GM12892 (cell line): ENCODE measurements at regions not wholly inside any gene's neighbourhood (a gene's known extent, or its start where the extent isn't known, plus 50 kb on each side); places are given as distances from the start of the nearest gene placed in this dataset.
"Not testable (repeated sequence)": the region's sequence is repeated elsewhere in the genome, so short reads cannot be mapped to it uniquely, and the experiment has no call there.

Source experiments
- DNase-seq: peaks from one replicate; pipeline ENCODE4 v3.0.0; 2011; ENCODE audit not compliant: insufficient read length
- FAIRE-seq: peaks from 2 replicates; lab custom pipeline; 2011; peaks lifted over from hg19 to GRCh38; lab: Jason Lieb, UNC
- POLR2A ChIP-seq: IDR thresholded peaks from 2 replicates; pipeline ENCODE4 v1.6.1; 2011; ENCODE audit warnings: low read depth, low read length, control low read depth
- POLR2AphosphoS5 ChIP-seq: IDR thresholded peaks from 2 replicates; pipeline ENCODE4 v1.6.1; 2011; ENCODE audit warnings: low read depth, low read length, control low read depth
- TAF1 ChIP-seq: IDR thresholded peaks from 2 replicates; pipeline ENCODE4 v1.6.1; 2011; ENCODE audit warnings: low read depth, mild to moderate bottlenecking, control low read depth, low read length, borderline replicate concordance

GRCh38 chr5:122649080-122649479, 125.8 kb upstream of the SNX2 start:
- FAIRE-seq = no peak
- TF ChIP-seq TAF1 (no peak), POLR2AphosphoS5 (no peak), POLR2A (no peak)
- DNase-seq = no peak

- DNase-seq (no peak), FAIRE-seq (no peak)
- no peak for TF ChIP-seq POLR2A
- TF ChIP-seq POLR2AphosphoS5 = no peak
Observed at GRCh38 chr5:122653087-122654017, 121.5 kb upstream of the SNX2 start.

GRCh38 chr5:122656160-122656559, 118.7 kb upstream of the SNX2 start:
- no peak for TF ChIP-seq TAF1
- no peak for TF ChIP-seq POLR2A
- no peak for TF ChIP-seq POLR2AphosphoS5
- DNase-seq = no peak
- FAIRE-seq = no peak

GRCh38 chr5:122656577-122656976, 118.3 kb upstream of the SNX2 start:
- TF ChIP-seq POLR2A (no peak), TAF1 (no peak), POLR2AphosphoS5 (no peak)
- FAIRE-seq (no peak), DNase-seq (no peak)

- no peak for FAIRE-seq
- DNase-seq = no peak
- TF ChIP-seq TAF1 (no peak), POLR2A (no peak), POLR2AphosphoS5 (no peak)
Observed at GRCh38 chr5:122661496-122662180, 113.2 kb upstream of the SNX2 start.

GRCh38 chr5:122665051-122665450, 109.8 kb upstream of the SNX2 start:
- no peak for DNase-seq
- TF ChIP-seq POLR2AphosphoS5 (no peak), POLR2A (no peak), TAF1 (no peak)
- FAIRE-seq = no peak

GRCh38 chr5:122668552-122668951, 106.3 kb upstream of the SNX2 start:
- no peak for TF ChIP-seq TAF1
- FAIRE-seq (no peak), DNase-seq (no peak)

- FAIRE-seq, DNase-seq: not testable (repeated sequence)
Observed at GRCh38 chr5:122669709-122670108, 105.2 kb upstream of the SNX2 start.

GRCh38 chr5:122673343-122673742, 101.5 kb upstream of the SNX2 start:
- no peak for FAIRE-seq
- TF ChIP-seq POLR2AphosphoS5 (no peak), POLR2A (no peak), TAF1 (no peak)
- DNase-seq = no peak

- TF ChIP-seq POLR2A (no peak), POLR2AphosphoS5 (no peak), TAF1 (no peak)
- no peak for DNase-seq
- FAIRE-seq = no peak
Observed at GRCh38 chr5:122674385-122674784, 100.5 kb upstream of the SNX2 start.

- DNase-seq (no peak), FAIRE-seq (no peak)
- TF ChIP-seq TAF1 (no peak), POLR2A (no peak), POLR2AphosphoS5 (no peak)
Observed at GRCh38 chr5:122680623-122681350, 94.1 kb upstream of the SNX2 start.

- FAIRE-seq (no peak), DNase-seq (no peak)
- TF ChIP-seq POLR2A = no peak
Observed at GRCh38 chr5:122683631-122684030, 91.2 kb upstream of the SNX2 start.
